Breast epithelium (tissue), 3 donors: ENCODE measurements at regions not wholly inside any gene's neighbourhood (a gene's known extent, or its start where the extent isn't known, plus 50 kb on each side); places are given as distances from the start of the nearest gene placed in this dataset.

ENCODE experiments used
- CTCF ChIP-seq, 3 donors: fragments of 450-650 bp; IDR thresholded peaks; one replicate each; pipeline ENCODE4 v1.5.1; 2016 to 2017; ENCODE audit warnings: antibody characterized with exemption in 3 of 3, mild to moderate bottlenecking in 3 of 3, moderate library complexity in 3 of 3
- POLR2AphosphoS5 ChIP-seq, 3 donors: sonication (generic); formaldehyde crosslinking; IDR thresholded peaks; one replicate each; pipeline ENCODE4 v1.6.1; 2017; ENCODE audit warnings: antibody characterized with exemption in 3 of 3

DNA sequence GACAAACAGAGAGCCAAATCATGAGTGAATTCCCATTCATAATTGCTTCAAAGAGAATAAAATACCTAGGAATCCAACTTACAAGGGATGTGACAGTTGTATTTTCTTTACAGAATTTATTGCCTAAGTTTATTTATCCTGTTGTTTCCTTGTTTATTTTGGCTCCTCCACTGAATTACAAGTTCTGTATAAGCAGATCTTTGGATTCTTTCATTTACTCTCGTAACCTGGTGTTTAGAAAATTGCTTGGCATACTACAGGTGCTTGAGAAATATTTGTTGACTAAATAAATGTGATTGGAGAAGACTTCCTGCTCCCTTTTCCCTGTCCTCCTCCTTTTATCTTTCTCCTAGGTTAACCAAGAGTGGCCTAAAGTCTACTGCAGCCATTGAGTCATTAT lies 455.6 kb downstream of the TMEM38B start:
- TF ChIP-seq POLR2AphosphoS5 (IDR thresholded peaks at IDR 0.05) (no peak), CTCF (IDR thresholded peaks at IDR 0.05) (no peak)
